Lower leg skin (tissue), 3 donors: ENCODE measurements at regions not wholly inside any gene's neighbourhood (a gene's known extent, or its start where the extent isn't known, plus 50 kb on each side); places are given as distances from the start of the nearest gene placed in this dataset.

ENCODE experiments used
- POLR2A ChIP-seq, 2 donors: fragments of 450-650 bp; IDR thresholded peaks; one replicate each; pipeline ENCODE4 v1.6.1; 2016 to 2017; ENCODE audit warnings: antibody characterized with exemption in 2 of 2, mild to moderate bottlenecking in 1 of 2, moderate library complexity in 1 of 2
- TF ChIP-seq, protein P1 (sequence below), 3 donors: fragments of 450-650 bp; IDR thresholded peaks; one replicate each; pipeline ENCODE4 v1.5.1; 2016; ENCODE audit warnings: antibody characterized with exemption in 3 of 3, mild to moderate bottlenecking in 3 of 3, moderate library complexity in 2 of 3

DNA sequence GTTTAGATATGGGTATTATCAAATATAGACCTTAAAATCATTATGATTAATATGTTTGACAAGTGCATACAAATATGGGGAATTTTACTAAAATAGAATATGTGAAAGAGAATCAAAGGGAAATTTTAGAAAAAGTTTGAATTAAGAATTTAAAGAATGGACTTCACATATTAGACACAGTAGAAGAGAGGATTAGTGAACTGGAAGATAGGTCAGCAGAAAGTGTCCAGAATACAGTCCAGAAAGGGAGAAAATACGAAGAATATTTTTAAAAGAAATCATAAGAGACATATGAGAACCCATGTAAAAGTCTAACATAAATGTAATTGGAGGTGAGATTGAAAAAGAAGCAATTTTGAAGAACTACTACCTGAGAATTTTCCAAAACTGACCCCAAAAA lies 139.9 kb downstream of the DTWD1 start:
- TF ChIP-seq, protein P1, sequence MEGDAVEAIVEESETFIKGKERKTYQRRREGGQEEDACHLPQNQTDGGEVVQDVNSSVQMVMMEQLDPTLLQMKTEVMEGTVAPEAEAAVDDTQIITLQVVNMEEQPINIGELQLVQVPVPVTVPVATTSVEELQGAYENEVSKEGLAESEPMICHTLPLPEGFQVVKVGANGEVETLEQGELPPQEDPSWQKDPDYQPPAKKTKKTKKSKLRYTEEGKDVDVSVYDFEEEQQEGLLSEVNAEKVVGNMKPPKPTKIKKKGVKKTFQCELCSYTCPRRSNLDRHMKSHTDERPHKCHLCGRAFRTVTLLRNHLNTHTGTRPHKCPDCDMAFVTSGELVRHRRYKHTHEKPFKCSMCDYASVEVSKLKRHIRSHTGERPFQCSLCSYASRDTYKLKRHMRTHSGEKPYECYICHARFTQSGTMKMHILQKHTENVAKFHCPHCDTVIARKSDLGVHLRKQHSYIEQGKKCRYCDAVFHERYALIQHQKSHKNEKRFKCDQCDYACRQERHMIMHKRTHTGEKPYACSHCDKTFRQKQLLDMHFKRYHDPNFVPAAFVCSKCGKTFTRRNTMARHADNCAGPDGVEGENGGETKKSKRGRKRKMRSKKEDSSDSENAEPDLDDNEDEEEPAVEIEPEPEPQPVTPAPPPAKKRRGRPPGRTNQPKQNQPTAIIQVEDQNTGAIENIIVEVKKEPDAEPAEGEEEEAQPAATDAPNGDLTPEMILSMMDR (IDR thresholded peaks at IDR 0.05) = no peak
- no peak for TF ChIP-seq POLR2A (IDR thresholded peaks at IDR 0.05)
